NCI-H1105 treated with DMSO at 0.1 percent for 48 hours (cell line): ENCODE measurements at regions not wholly inside any gene's neighbourhood (a gene's known extent, or its start where the extent isn't known, plus 50 kb on each side); places are given as distances from the start of the nearest gene placed in this dataset.
A peak's percentile ranks its signal among the peaks of the same experiment; 100 is the strongest.

Source experiments
- DNase-seq: peaks from one replicate; lab custom pipeline; 2025; lab: John Stamatoyannopoulos, UW

- DNase-seq: no peak
These were observed 367.2 kb upstream of the B3GALT2 start for GRCh38 chr1:193553564-193553963.

GRCh38 chr1:193552274-193552673 lies 365.9 kb upstream of the B3GALT2 start:
- no peak for DNase-seq

- no peak for DNase-seq
These were observed 362.7 kb upstream of the B3GALT2 start for GRCh38 chr1:193549081-193549480.

- no peak for DNase-seq
These were observed 358.8 kb upstream of the B3GALT2 start for GRCh38 chr1:193545171-193545570.

- DNase-seq: no peak
These were observed 356.8 kb upstream of the B3GALT2 start for GRCh38 chr1:193543259-193543658.

- no peak for DNase-seq
These were observed 356.3 kb upstream of the B3GALT2 start for GRCh38 chr1:193542690-193543089.

GRCh38 chr1:193540511-193540910 lies 354.1 kb upstream of the B3GALT2 start:
- DNase-seq: no peak

GRCh38 chr1:193539731-193540459 lies 353.5 kb upstream of the B3GALT2 start:
- no peak for DNase-seq

GRCh38 chr1:193538680-193539079 lies 352.3 kb upstream of the B3GALT2 start:
- no peak for DNase-seq

- no peak for DNase-seq
These were observed 351.6 kb upstream of the B3GALT2 start for GRCh38 chr1:193538003-193538354.

- DNase-seq: no peak
These were observed 351.0 kb upstream of the B3GALT2 start for GRCh38 chr1:193537266-193538002.

- no peak for DNase-seq
These were observed 347.4 kb upstream of the B3GALT2 start for GRCh38 chr1:193533853-193534252.

GRCh38 chr1:193525917-193526710 lies 339.7 kb upstream of the B3GALT2 start:
- DNase-seq: no peak

GRCh38 chr1:193525411-193525810 lies 339.0 kb upstream of the B3GALT2 start:
- DNase-seq: peak; percentile 13

- DNase-seq: no peak
These were observed 338.2 kb upstream of the B3GALT2 start for GRCh38 chr1:193524616-193525015.

GRCh38 chr1:193524021-193524420 lies 337.6 kb upstream of the B3GALT2 start:
- no peak for DNase-seq

GRCh38 chr1:193520472-193520871 lies 334.1 kb upstream of the B3GALT2 start:
- DNase-seq: no peak

- DNase-seq: no peak
These were observed 333.5 kb upstream of the B3GALT2 start for GRCh38 chr1:193519922-193520321.

- DNase-seq: no peak
These were observed 330.5 kb upstream of the B3GALT2 start for GRCh38 chr1:193516755-193517388.

GRCh38 chr1:193514397-193514796 lies 328.0 kb upstream of the B3GALT2 start:
- no peak for DNase-seq

GRCh38 chr1:193513032-193513431 lies 326.6 kb upstream of the B3GALT2 start:
- no peak for DNase-seq

GRCh38 chr1:193504920-193505319 lies 318.5 kb upstream of the B3GALT2 start:
- no peak for DNase-seq
